ENCODE measurements at regions not wholly inside any gene's neighbourhood (a gene's known extent, or its start where the extent isn't known, plus 50 kb on each side); places are given as distances from the start of the nearest gene placed in this dataset.

- DNase-seq: no peak
Measured at GRCh38 chr15:95292785-95293450, 1037.6 kb upstream of the NR2F2 start.

- DNase-seq: no peak
Measured at GRCh38 chr15:95293456-95294031, 1037.0 kb upstream of the NR2F2 start.

GRCh38 chr15:95295363-95295762, 1035.1 kb upstream of the NR2F2 start:
- DNase-seq: no peak

- DNase-seq: peak; percentile 95
Measured at GRCh38 chr15:95295896-95296625, 1034.4 kb upstream of the NR2F2 start.

GRCh38 chr15:95296643-95297042, 1033.9 kb upstream of the NR2F2 start:
- DNase-seq: no peak

GRCh38 chr15:95298729-95299128, 1031.8 kb upstream of the NR2F2 start:
- DNase-seq: no peak

- DNase-seq: peak; percentile 45
Measured at GRCh38 chr15:95300958-95301357, 1029.5 kb upstream of the NR2F2 start.

- no peak for DNase-seq
Measured at GRCh38 chr15:95302206-95302605, 1028.3 kb upstream of the NR2F2 start.

- DNase-seq: no peak
Measured at GRCh38 chr15:95302809-95303208, 1027.7 kb upstream of the NR2F2 start.

GRCh38 chr15:95303713-95304112, 1026.8 kb upstream of the NR2F2 start:
- no peak for DNase-seq

GRCh38 chr15:95304151-95304946, 1026.2 kb upstream of the NR2F2 start:
- DNase-seq: peak; percentile 40

- no peak for DNase-seq
Measured at GRCh38 chr15:95304947-95305400, 1025.5 kb upstream of the NR2F2 start.

- DNase-seq: no peak
Measured at GRCh38 chr15:95307115-95307514, 1023.4 kb upstream of the NR2F2 start.

GRCh38 chr15:95319242-95319641, 1011.3 kb upstream of the NR2F2 start:
- DNase-seq: no peak

GRCh38 chr15:95323796-95324195, 1006.7 kb upstream of the NR2F2 start:
- DNase-seq: no peak

- no peak for DNase-seq
Measured at GRCh38 chr15:95324656-95325055, 1005.8 kb upstream of the NR2F2 start.

- DNase-seq: no peak
Measured at GRCh38 chr15:95325763-95326404, 1004.6 kb upstream of the NR2F2 start.

GRCh38 chr15:95326431-95327182, 1003.9 kb upstream of the NR2F2 start:
- no peak for DNase-seq

GRCh38 chr15:95327183-95327525, 1003.3 kb upstream of the NR2F2 start:
- no peak for DNase-seq

- DNase-seq: no peak
Measured at GRCh38 chr15:95327661-95328060, 1002.8 kb upstream of the NR2F2 start.

- DNase-seq: no peak
Measured at GRCh38 chr15:95328559-95328958, 1001.9 kb upstream of the NR2F2 start.

GRCh38 chr15:95329362-95329761, 1001.1 kb upstream of the NR2F2 start:
- DNase-seq: no peak
